HCT116 (cell line): ENCODE measurements at regions not wholly inside any gene's neighbourhood (a gene's known extent, or its start where the extent isn't known, plus 50 kb on each side); places are given as distances from the start of the nearest gene placed in this dataset.

Experiments
- ATAC-seq: fragments of 200-7000 bp; cut with Tn5 transposase; 2 replicates; pipeline ENCODE4 v1.9.1; 2020; ENCODE audit warnings: mild to moderate bottlenecking, moderate library complexity
- BruUV-seq: library from RNA; stranded (reverse); fragments of 400-500 nt; replicated peaks from 2 replicates; lab custom pipeline; 2021; lab: Mats Ljungman, UMichigan
- CTCF ChIA-PET: fragments of 300-600 bp; sonication (Branson Sonifier 250); formaldehyde crosslinking; loops from one replicate; lab custom pipeline; 2021; ENCODE audit warnings: antibody characterized with exemption; lab: Charles Lee
- POLR2A ChIA-PET: fragments of 300-600, 350-600 bp; sonication (Branson Sonifier 250); formaldehyde crosslinking; loops from one replicate; lab custom pipeline; 2021; ENCODE audit warnings: antibody characterized with exemption; lab: Charles Lee
- RAD21 ChIA-PET, 2 experiments: fragments of 300-600 bp; sonication (Branson Sonifier 250); formaldehyde crosslinking; loops; one replicate each; lab custom pipeline; 2023; ENCODE audit warnings: low total read pairs in 2 of 2; ENCODE audit not compliant: uncharacterized antibody in 2 of 2, unreplicated experiment in 2 of 2, low non-redundant PET in 1 of 2; lab: Charles Lee
- DNase-seq: peaks from one replicate; pipeline ENCODE4 v3.0.0-alpha.2; 2010; ENCODE audit warnings: low read depth, low spot score
- H2AFZ ChIP-seq: fragments of 200-600 bp; shearing (Covaris generic), sonication (generic); 2 replicates; pipeline ENCODE4 v1.6.1; 2017; ENCODE audit warnings: low read depth, mixed run types, mixed read lengths, antibody characterized with exemption, low read length; ENCODE audit not compliant: poor library complexity, severe bottlenecking
- H3K27ac ChIP-seq: 2 replicates; pipeline ENCODE4 v1.5.1; 2012; ENCODE audit warnings: low read depth, low read length
- H3K27me3 ChIP-seq: fragments of 200-600 bp; sonication (generic); 2 replicates; pipeline ENCODE4 v1.6.1; 2016; ENCODE audit warnings: mixed run types, low read length, mixed read lengths; ENCODE audit not compliant: insufficient read depth
- H3K36me3 ChIP-seq, 2 experiments: fragments of 200-500 bp in 1 of 2; fragments of 200-600 bp in 1 of 2; sonication (Bioruptor generic) in 1 of 2; sonication (generic) in 1 of 2; 2 replicates each; pipeline versions ENCODE4 v1.5.1 to v1.6.1; 2014 to 2016; ENCODE audit warnings: low read length in 2 of 2, inconsistent platforms in 1 of 2, mixed read lengths in 1 of 2, mixed run types in 1 of 2; ENCODE audit not compliant: insufficient read depth in 2 of 2, control insufficient read depth in 1 of 2
- H3K4me1 ChIP-seq, 2 experiments: fragments of 200-600 bp in 1 of 2; sonication (generic) in 1 of 2; 2 replicates each; pipeline versions ENCODE4 v1.5.1 to v1.6.1; 2012 to 2017; ENCODE audit warnings: low read length in 2 of 2, inconsistent platforms in 1 of 2, mild to moderate bottlenecking in 1 of 2, mixed read lengths in 1 of 2, mixed run types in 1 of 2, moderate library complexity in 1 of 2; ENCODE audit not compliant: insufficient read depth in 2 of 2, control insufficient read depth in 1 of 2
- H3K4me2 ChIP-seq: fragments of 200-600 bp; sonication (generic); 2 replicates; pipeline ENCODE4 v1.6.1; 2017; ENCODE audit warnings: mixed run types, low read length, mixed read lengths
- H3K4me3 ChIP-seq, 2 experiments: fragments of 200-600 bp in 1 of 2; sonication (generic) in 1 of 2; replicated peaks in 1 of 2; 2 replicates each; pipeline ENCODE4 v1.5.1; 2011 to 2016; ENCODE audit warnings: low read length in 2 of 2, control low read depth in 1 of 2, low read depth in 1 of 2, mild to moderate bottlenecking in 1 of 2, mixed read lengths in 1 of 2, mixed run types in 1 of 2
- H3K79me2 ChIP-seq: fragments of 200-600 bp; sonication (generic); 2 replicates; pipeline ENCODE4 v1.6.1; 2017; ENCODE audit warnings: mild to moderate bottlenecking, mixed run types, low read length, moderate library complexity, mixed read lengths; ENCODE audit not compliant: insufficient read depth
- H3K9ac ChIP-seq: fragments of 200-600 bp; sonication (generic); 2 replicates; pipeline ENCODE4 v1.6.1; 2016; ENCODE audit warnings: low read length, mixed read lengths
- H3K9me2 ChIP-seq: fragments of 200-600 bp; sonication (generic), shearing (Covaris generic); 2 replicates; pipeline ENCODE4 v1.6.1; 2017; ENCODE audit warnings: mixed run types, mild to moderate bottlenecking, moderate library complexity; ENCODE audit not compliant: insufficient read depth
- H3K9me3 ChIP-seq, 2 experiments: fragments of 200-500 bp in 1 of 2; fragments of 200-600 bp in 1 of 2; sonication (Bioruptor generic) in 1 of 2; sonication (generic) in 1 of 2; 2 replicates each; pipeline ENCODE4 v1.6.1; 2014 to 2017; ENCODE audit warnings: low read length in 2 of 2, mixed read lengths in 2 of 2, inconsistent platforms in 1 of 2, low read depth in 1 of 2, mild to moderate bottlenecking in 1 of 2, mixed run types in 1 of 2, moderate library complexity in 1 of 2; ENCODE audit not compliant: control insufficient read depth in 1 of 2, insufficient read depth in 1 of 2
- H4K20me1 ChIP-seq: fragments of 200-600 bp; sonication (generic), shearing (Covaris generic); 2 replicates; pipeline ENCODE4 v1.6.1; 2017; ENCODE audit warnings: mixed run types, mild to moderate bottlenecking, moderate library complexity; ENCODE audit not compliant: insufficient read depth
- ATF3 ChIP-seq: IDR thresholded peaks from 2 replicates; pipeline ENCODE4 v1.6.1; 2012
- CBX3 ChIP-seq: IDR thresholded peaks from 2 replicates; pipeline ENCODE4 v1.6.1; 2012; ENCODE audit warnings: low read depth
- CEBPB ChIP-seq: IDR thresholded peaks from 2 replicates; pipeline ENCODE4 v1.6.1; 2012; ENCODE audit warnings: low read depth
- CTCF ChIP-seq, 3 experiments: fragments of 200-600 bp in 1 of 3; sonication (generic) in 1 of 3; IDR thresholded peaks in 2 of 3; conservative IDR thresholded peaks in 1 of 3; 2 replicates each; pipeline ENCODE4 v1.5.1; 2012 to 2017; ENCODE audit warnings: low read depth in 2 of 3, low read length in 2 of 3, antibody characterized with exemption in 1 of 3, borderline replicate concordance in 1 of 3, control low read depth in 1 of 3, mild to moderate bottlenecking in 1 of 3, mixed read lengths in 1 of 3, mixed run types in 1 of 3, moderate library complexity in 1 of 3; ENCODE audit not compliant: insufficient read depth in 1 of 3
- EGR1 ChIP-seq: IDR thresholded peaks from 2 replicates; pipeline ENCODE4 v1.6.1; 2012; ENCODE audit warnings: low read depth
- ELF1 ChIP-seq: IDR thresholded peaks from 2 replicates; pipeline ENCODE4 v1.6.1; 2012; ENCODE audit warnings: low read depth, borderline replicate concordance
- EZH2 ChIP-seq: fragments of 200-600 bp; sonication (generic); IDR thresholded peaks from 2 replicates; pipeline ENCODE4 v1.6.1; 2017; ENCODE audit warnings: antibody characterized with exemption, mixed run types
- JUND ChIP-seq: IDR thresholded peaks from 2 replicates; pipeline ENCODE4 v1.6.1; 2012
- POLR2AphosphoS5 ChIP-seq: IDR thresholded peaks from 2 replicates; pipeline ENCODE4 v1.6.1; 2011; ENCODE audit warnings: mild to moderate bottlenecking, low read depth, low read length, moderate library complexity
- SIN3A ChIP-seq: IDR thresholded peaks from 2 replicates; pipeline ENCODE4 v1.6.1; 2012; ENCODE audit warnings: low read depth
- SP1 ChIP-seq: IDR thresholded peaks from 2 replicates; pipeline ENCODE4 v1.6.1; 2012; ENCODE audit warnings: low read depth
- SRF ChIP-seq: IDR thresholded peaks from 2 replicates; pipeline ENCODE4 v1.6.1; 2012; ENCODE audit warnings: low read depth
- ZBTB33 ChIP-seq: IDR thresholded peaks from 2 replicates; pipeline ENCODE4 v1.6.1; 2011; ENCODE audit warnings: mild to moderate bottlenecking, low read length, moderate library complexity; ENCODE audit not compliant: insufficient replicate concordance; ENCODE audit errors: extremely low read depth
- ZNF274 ChIP-seq: fragments of 200-500 bp; sonication (Bioruptor generic); IDR thresholded peaks from 2 replicates; pipeline ENCODE4 v1.6.1; 2014; ENCODE audit warnings: mild to moderate bottlenecking, low read depth, low read length, inconsistent platforms
- intact Hi-C: fragments of 100-400 bp; cut with micrococcal nuclease; formaldehyde crosslinking; loops from 2 replicates; pipeline ENCODE4 v1.10.0; 2022

GRCh38 chr1:184181044-184181443, 129.5 kb downstream of the TSEN15 start:
- CTCF ChIA-PET = no interaction called here
- RAD21 ChIA-PET = no interaction called here
- Histone ChIP-seq H3K4me3 (no peak overlapping the region), H3K9ac (no peak overlapping the region), H3K36me3 (no peaks in the 10 kb centered on the region), H4K20me1 (no peaks in the 10 kb centered on the region), H3K4me1 (no peaks in the 10 kb centered on the region), H3K9me2 (no peaks in the 10 kb centered on the region), H3K79me2 (no peaks in the 10 kb centered on the region), H3K27ac (no peak overlapping the region), H3K4me2 (no peak overlapping the region), H2AFZ (no peak overlapping the region), H3K27me3 (no peaks in the 10 kb centered on the region), H3K9me3 (no peaks in the 10 kb centered on the region)
- intact Hi-C loops = no loop called here
- BruUV-seq = no TSS peak
- ATAC-seq (no peak), DNase-seq (no peak)
- no peak for TF ChIP-seq SP1
- no peak for TF ChIP-seq JUND
- TF ChIP-seq CBX3 = no peak
- TF ChIP-seq ATF3 = no peak
- no peak for TF ChIP-seq CTCF (IDR thresholded peaks at IDR 0.05 in 2 of 3, conservative IDR thresholded peaks at IDR 0.05 in 1 of 3; ENCODE audit: borderline replicate concordance in 1 of 3, insufficient read depth in 1 of 3, low read depth in 2 of 3, low read length in 2 of 3)
- TF ChIP-seq SIN3A = no peak
- no peak for TF ChIP-seq ZNF274
- TF ChIP-seq SRF = no peak
- TF ChIP-seq EZH2 = no peak
- TF ChIP-seq ZBTB33 = no peak
- TF ChIP-seq ELF1 = no peak
- no peak for TF ChIP-seq EGR1
- TF ChIP-seq CEBPB = no peak
- no peak for TF ChIP-seq POLR2AphosphoS5
- POLR2A ChIA-PET = no interaction called here
